ENCODE measurements at regions not wholly inside any gene's neighbourhood (a gene's known extent, or its start where the extent isn't known, plus 50 kb on each side); places are given as distances from the start of the nearest gene placed in this dataset.

DNA sequence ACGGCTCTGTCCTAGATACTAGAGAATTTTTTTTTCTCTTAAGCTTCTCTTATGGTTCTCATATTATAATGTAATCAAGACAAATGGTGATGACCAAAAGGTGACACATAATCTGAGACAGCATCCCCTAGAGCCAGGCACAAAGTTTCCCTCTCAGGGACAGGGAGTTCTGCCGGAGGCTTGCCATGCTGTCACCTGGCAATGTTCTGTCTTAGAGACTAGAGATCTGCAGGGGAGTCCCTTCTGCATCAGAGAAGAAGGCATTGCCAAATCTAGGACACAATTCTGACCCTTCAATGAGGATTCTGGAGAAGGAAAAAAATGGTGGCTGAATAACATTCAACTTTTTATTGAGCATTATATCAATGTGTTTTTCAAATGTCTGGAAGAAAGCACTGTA is 261.2 kb upstream of the TRPC7 start:
- DNase-seq (ENCODE audit: low read depth in 1 of 2, low spot score in 2 of 2), result no peak
- Histone ChIP-seq H3K14ac (ENCODE audit: insufficient read length) (no peak overlapping the region), H2BK15ac (ENCODE audit: low read length) (no peak overlapping the region), H4K8ac (ENCODE audit: extremely low read depth, insufficient read depth, low read length) (no peak overlapping the region), H4K5ac (ENCODE audit: insufficient read length, low read depth, low read length) (no peak overlapping the region), H3K4ac (replicated peaks; ENCODE audit: insufficient read length, low read depth, low read length) (no peak overlapping the region), H3K23ac (ENCODE audit: insufficient read length) (no peak overlapping the region), H3K36me3 (ENCODE audit: control insufficient read depth in 2 of 4, insufficient read depth in 4 of 4, low read length in 3 of 4) (no peaks in the 10 kb centered on the region), H3K27ac (ENCODE audit: low read depth, low read length) (no peak overlapping the region), H4K20me1 (replicated peaks in 1 of 2; ENCODE audit: control insufficient read depth in 1 of 2, insufficient read depth in 2 of 2, low read length in 2 of 2) (no peaks in the 10 kb centered on the region), H4K91ac (replicated peaks; ENCODE audit: insufficient read length, low read length) (no peak overlapping the region), H3K23me2 (ENCODE audit: low read depth, low read length) (no peaks in the 10 kb centered on the region), H3K27me3 (replicated peaks in 1 of 4; ENCODE audit: control insufficient read depth in 3 of 4, extremely low read depth in 1 of 4, insufficient read depth in 3 of 4, low read length in 3 of 4) (no peaks in the 10 kb centered on the region), H2BK5ac (ENCODE audit: low read depth, low read length) (no peak overlapping the region), H2AK5ac (ENCODE audit: low read depth, low read length) (no peak overlapping the region), H2BK120ac (replicated peaks; ENCODE audit: low read depth, low read length) (no peak overlapping the region), H3K4me3 (ENCODE audit: extremely low read depth in 1 of 4, insufficient read depth in 2 of 4, low read depth in 3 of 4, low read length in 4 of 4) (no peak overlapping the region), H3K79me2 (ENCODE audit: control insufficient read depth in 1 of 2, insufficient read depth in 2 of 2, low read length in 2 of 2) (no peaks in the 10 kb centered on the region), H3K9me3 (ENCODE audit: insufficient read depth in 2 of 2, low read depth in 1 of 2, low read length in 1 of 2) (no peaks in the 10 kb centered on the region), H3K4me2 (ENCODE audit: insufficient read depth in 1 of 2, low read depth in 2 of 2, low read length in 2 of 2) (no peak overlapping the region), H3K9ac (replicated peaks in 1 of 4; ENCODE audit: extremely low read depth in 1 of 4, low read depth in 3 of 4, low read length in 3 of 4) (no peak overlapping the region), H3K4me1 (replicated peaks in 1 of 4; ENCODE audit: control insufficient read depth in 3 of 4, insufficient read depth in 4 of 4, low read length in 3 of 4) (no peaks in the 10 kb centered on the region), H2BK12ac (ENCODE audit: low read depth, low read length) (no peak overlapping the region), H2AFZ (ENCODE audit: low read length) (no peak overlapping the region), H3K79me1 (ENCODE audit: low read depth, low read length) (no peaks in the 10 kb centered on the region), H2BK20ac (ENCODE audit: low read length) (no peak overlapping the region), H3K18ac (ENCODE audit: extremely low read depth, low read length) (no peak overlapping the region), H3K56ac (replicated peaks; ENCODE audit: insufficient read length, low read depth, low read length) (no peak overlapping the region)
- FAIRE-seq, result no peak
- POLR2A ChIA-PET (ENCODE audit: partially characterized antibody), result no interaction called here
- TF ChIP-seq CBX8 (IDR thresholded peaks at IDR 0.05; ENCODE audit: borderline replicate concordance, low read depth, low read length) (no peak), CHD2 (IDR thresholded peaks at IDR 0.05; ENCODE audit: low read length) (no peak), GTF2F1 (IDR thresholded peaks at IDR 0.05; ENCODE audit: borderline replicate concordance, low read depth, low read length) (no peak), KDM4A (IDR thresholded peaks at IDR 0.05; ENCODE audit: low read depth, low read length, severe bottlenecking) (no peak), KDM1A (IDR thresholded peaks at IDR 0.05; ENCODE audit: borderline replicate concordance, low read length) (no peak), NRF1 (IDR thresholded peaks at IDR 0.05; ENCODE audit: low read depth, low read length) (no peak), ZNF274 (IDR thresholded peaks at IDR 0.05; ENCODE audit: borderline replicate concordance, extremely low read depth, low read length) (no peak)
- 98% methylated on average over 2 of the region's 2 CpGs; no CpG with 5 or more reads in 1 of the 2 experiments for WGBS, 2 experiments (ENCODE audit: extremely low coverage in 1 of 2, insufficient coverage in 1 of 2, insufficient read length in 1 of 2, insufficient replicate concordance in 2 of 2, low coverage in 1 of 2, low lambda C conversion rate in 2 of 2, missing lambda C conversion rate in 1 of 2)
- CTCF ChIA-PET (ENCODE audit: partially characterized antibody), result no interaction called here

Data from H1 (cell line).